ENCODE measurements at regions not wholly inside any gene's neighbourhood (a gene's known extent, or its start where the extent isn't known, plus 50 kb on each side); places are given as distances from the start of the nearest gene placed in this dataset.

GRCh38 chr4:135236048-135236447, 1034.5 kb upstream of the PABPC4L start:
- no peaks in the 10 kb centered on the region for H3K27me3 ChIP-seq (ENCODE audit: insufficient read depth, low read length)
- H2AFZ ChIP-seq (ENCODE audit: low read depth, low read length, poor library complexity, severe bottlenecking) = no peak overlapping the region
- no peak for ATAC-seq
- ChIA-PET CTCF (no interaction called here), RAD21 (ENCODE audit: low non-redundant PET in 1 of 2, low total read pairs in 2 of 2, uncharacterized antibody in 2 of 2, unreplicated experiment in 2 of 2) (no interaction called here), POLR2A (no interaction called here)
- no TSS peak for BruUV-seq (replicated peaks)
- no peak for TF ChIP-seq POLR2A (IDR thresholded peaks at IDR 0.05; ENCODE audit: borderline replicate concordance, extremely low read depth, insufficient read depth, insufficient read length)
- no peak for TF ChIP-seq POLR2AphosphoS5 (IDR thresholded peaks at IDR 0.05; ENCODE audit: low read depth, low read length)
- TF ChIP-seq SRF (IDR thresholded peaks at IDR 0.05; ENCODE audit: low read depth) = no peak
- no peak for TF ChIP-seq ZFX (IDR thresholded peaks at IDR 0.05)
- no peak for TF ChIP-seq CTCF (IDR thresholded peaks at IDR 0.05 in 2 of 3, conservative IDR thresholded peaks at IDR 0.05 in 1 of 3; ENCODE audit: borderline replicate concordance in 1 of 3, insufficient read depth in 1 of 3, low read depth in 2 of 3, low read length in 2 of 3)
- TF ChIP-seq CEBPB (IDR thresholded peaks at IDR 0.05; ENCODE audit: low read depth) = no peak
- no peak for TF ChIP-seq TCF7L2 (IDR thresholded peaks at IDR 0.05; ENCODE audit: borderline replicate concordance, extremely low read depth, insufficient read depth, insufficient read length)
- no peak for TF ChIP-seq REST (IDR thresholded peaks at IDR 0.05; ENCODE audit: low read depth)
- TF ChIP-seq SP1 (IDR thresholded peaks at IDR 0.05; ENCODE audit: low read depth) = no peak
- no peak for TF ChIP-seq ZBTB33 (IDR thresholded peaks at IDR 0.05; ENCODE audit: extremely low read depth, insufficient replicate concordance, low read length)
- TF ChIP-seq EZH2phosphoT487 (IDR thresholded peaks at IDR 0.05; ENCODE audit: borderline replicate concordance) = no peak
- TF ChIP-seq ATF3 (IDR thresholded peaks at IDR 0.05) = no peak
- no peak overlapping the region for H3K9ac ChIP-seq (ENCODE audit: low read length)
- H3K4me1 ChIP-seq (ENCODE audit: control insufficient read depth in 1 of 2, insufficient read depth in 2 of 2, low read length in 2 of 2) = no peaks in the 10 kb centered on the region
- no peak overlapping the region for H3K4me3 ChIP-seq (replicated peaks in 1 of 2; ENCODE audit: low read depth in 1 of 2, low read length in 2 of 2)
- intact Hi-C loops (cut with micrococcal nuclease) = no loop called here
- no peaks in the 10 kb centered on the region for H3K36me3 ChIP-seq (ENCODE audit: control insufficient read depth in 1 of 2, insufficient read depth in 2 of 2, low read length in 2 of 2)
- H4K20me1 ChIP-seq (ENCODE audit: insufficient read depth) = no peaks in the 10 kb centered on the region
- H3K27ac ChIP-seq (ENCODE audit: low read depth, low read length) = no peak overlapping the region
- H3K9me2 ChIP-seq (ENCODE audit: insufficient read depth) = no peaks in the 10 kb centered on the region
- no peak overlapping the region for H3K4me2 ChIP-seq (ENCODE audit: low read length)
- no peaks in the 10 kb centered on the region for H3K79me2 ChIP-seq (ENCODE audit: insufficient read depth, low read length)
- DNase-seq (ENCODE audit: low read depth, low spot score) = no peak
- H3K9me3 ChIP-seq (ENCODE audit: control insufficient read depth in 1 of 2, insufficient read depth in 1 of 2, low read depth in 1 of 2, low read length in 2 of 2) = no peaks in the 10 kb centered on the region

All from HCT116 (cell line).